Heart left ventricle (tissue), 13 donors: ENCODE measurements at regions not wholly inside any gene's neighbourhood (a gene's known extent, or its start where the extent isn't known, plus 50 kb on each side); places are given as distances from the start of the nearest gene placed in this dataset.

ENCODE experiments used
- CTCF ChIP-seq, 12 donors: fragments of 200-600 bp; sonication (generic) in 4 of 12; IDR thresholded peaks; one replicate each; pipeline versions ENCODE4 v1.5.0 to v1.8.0; 2018 to 2022; ENCODE audit warnings: antibody characterized with exemption in 12 of 12, mild to moderate bottlenecking in 5 of 12
- POLR2A ChIP-seq, 2 donors: fragments of 450-650 bp; IDR thresholded peaks; one replicate each; pipeline ENCODE4 v1.6.1; 2017; ENCODE audit warnings: antibody characterized with exemption in 2 of 2, mild to moderate bottlenecking in 2 of 2, moderate library complexity in 2 of 2
- donor health status: ischemic (EF 13 %, LVEDD 7.1; RV severe dilation, severe dysfunction).
- donor health status: DM: no; HTN: yes; CAD: no.
- donor health status: DM: no; HTN: no; CAD: no.
- donor health status: ischemic (EF 25% LVEDD 6.9; RV normal size, moderate dysfunction).
- donor health status: ischemic (EF 25% LVEDD 5.7; RV mildly dilated, moderate dysfunction).
- donor health status: ischemic (EF 35%, LVEDD 5.7; RV mildly dilated, moderate dysfunction).
- donor health status: nonischemic (EF 11% LVEDD 7.7; RV severe dilation, severe dysfunction).
- donor health status: DM: yes; HTN: yes; CAD: no.
- donor health status: PGD.
- donor health status: ischemic (EF 29% LVEDD 5.4; RV normal size, mild dysfunction).
- donor health status: nonischemic (EF 23%, LVEDD 6.1; RV moderate dilation, normal function).

- no peak for TF ChIP-seq CTCF (IDR thresholded peaks at IDR 0.05)
- no peak for TF ChIP-seq POLR2A (IDR thresholded peaks at IDR 0.05)
Measured at GRCh38 chr13:44280456-44280855, 93.2 kb upstream of the SERP2 start.
